ENCODE measurements at regions not wholly inside any gene's neighbourhood (a gene's known extent, or its start where the extent isn't known, plus 50 kb on each side); places are given as distances from the start of the nearest gene placed in this dataset.

DNA sequence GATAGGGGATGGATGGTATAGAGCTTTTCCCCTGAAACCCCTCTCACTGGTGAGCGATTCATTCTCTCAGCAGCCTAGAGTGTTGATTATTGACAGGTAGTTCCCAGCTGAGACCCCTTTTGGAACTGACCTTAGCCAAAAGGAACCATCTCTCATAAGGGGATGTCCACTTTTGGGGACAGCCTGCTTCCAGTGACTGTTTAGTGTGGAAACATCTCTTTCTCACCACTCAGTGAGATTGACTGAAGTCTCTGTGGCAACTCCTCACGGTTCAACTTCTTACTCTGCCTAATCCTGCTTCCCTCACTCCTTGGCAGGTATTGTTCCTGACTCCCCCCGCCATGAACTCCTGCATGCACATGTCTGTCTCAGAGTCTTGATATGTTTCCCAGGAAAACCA is 529.2 kb upstream of the ATP2B1 start (continued):
- TF ChIP-seq, protein P1, sequence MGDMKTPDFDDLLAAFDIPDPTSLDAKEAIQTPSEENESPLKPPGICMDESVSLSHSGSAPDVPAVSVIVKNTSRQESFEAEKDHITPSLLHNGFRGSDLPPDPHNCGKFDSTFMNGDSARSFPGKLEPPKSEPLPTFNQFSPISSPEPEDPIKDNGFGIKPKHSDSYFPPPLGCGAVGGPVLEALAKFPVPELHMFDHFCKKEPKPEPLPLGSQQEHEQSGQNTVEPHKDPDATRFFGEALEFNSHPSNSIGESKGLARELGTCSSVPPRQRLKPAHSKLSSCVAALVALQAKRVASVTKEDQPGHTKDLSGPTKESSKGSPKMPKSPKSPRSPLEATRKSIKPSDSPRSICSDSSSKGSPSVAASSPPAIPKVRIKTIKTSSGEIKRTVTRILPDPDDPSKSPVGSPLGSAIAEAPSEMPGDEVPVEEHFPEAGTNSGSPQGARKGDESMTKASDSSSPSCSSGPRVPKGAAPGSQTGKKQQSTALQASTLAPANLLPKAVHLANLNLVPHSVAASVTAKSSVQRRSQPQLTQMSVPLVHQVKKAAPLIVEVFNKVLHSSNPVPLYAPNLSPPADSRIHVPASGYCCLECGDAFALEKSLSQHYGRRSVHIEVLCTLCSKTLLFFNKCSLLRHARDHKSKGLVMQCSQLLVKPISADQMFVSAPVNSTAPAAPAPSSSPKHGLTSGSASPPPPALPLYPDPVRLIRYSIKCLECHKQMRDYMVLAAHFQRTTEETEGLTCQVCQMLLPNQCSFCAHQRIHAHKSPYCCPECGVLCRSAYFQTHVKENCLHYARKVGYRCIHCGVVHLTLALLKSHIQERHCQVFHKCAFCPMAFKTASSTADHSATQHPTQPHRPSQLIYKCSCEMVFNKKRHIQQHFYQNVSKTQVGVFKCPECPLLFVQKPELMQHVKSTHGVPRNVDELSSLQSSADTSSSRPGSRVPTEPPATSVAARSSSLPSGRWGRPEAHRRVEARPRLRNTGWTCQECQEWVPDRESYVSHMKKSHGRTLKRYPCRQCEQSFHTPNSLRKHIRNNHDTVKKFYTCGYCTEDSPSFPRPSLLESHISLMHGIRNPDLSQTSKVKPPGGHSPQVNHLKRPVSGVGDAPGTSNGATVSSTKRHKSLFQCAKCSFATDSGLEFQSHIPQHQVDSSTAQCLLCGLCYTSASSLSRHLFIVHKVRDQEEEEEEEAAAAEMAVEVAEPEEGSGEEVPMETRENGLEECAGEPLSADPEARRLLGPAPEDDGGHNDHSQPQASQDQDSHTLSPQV (IDR thresholded peaks at IDR 0.05), result no peak

DNA sequence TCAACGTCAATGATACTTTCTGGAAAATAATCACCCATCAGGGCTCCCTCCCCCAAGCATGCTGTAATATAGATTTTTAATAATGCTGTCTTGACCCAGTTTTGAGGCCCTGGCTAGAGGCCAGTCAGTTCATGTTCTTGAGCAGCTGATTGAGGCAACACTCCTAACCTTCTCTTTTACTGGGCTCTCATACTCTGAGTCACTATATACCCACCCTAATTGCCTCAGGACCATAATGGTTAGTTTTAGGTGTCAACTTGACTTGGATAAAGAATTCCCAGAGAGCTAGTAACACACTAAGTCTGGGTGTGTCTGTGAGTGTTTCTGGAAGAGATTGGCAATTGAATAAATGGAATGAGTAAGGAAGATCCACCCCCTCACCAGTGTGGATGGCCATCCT is 527.0 kb upstream of the ATP2B1 start:
- Histone ChIP-seq H3K79me2 (ENCODE audit: control insufficient read depth, insufficient read depth, low read length) (no peaks in the 10 kb centered on the region), H4K20me1 (ENCODE audit: control insufficient read depth, insufficient read depth) (no peaks in the 10 kb centered on the region), H3K36me3 (ENCODE audit: control insufficient read depth in 2 of 2, insufficient read depth in 2 of 2, low read length in 1 of 2) (no peaks in the 10 kb centered on the region), H3K4me3 (no peak overlapping the region), H3K9me3 (replicated peaks; ENCODE audit: control insufficient read depth, insufficient read depth, low read length) (no peaks in the 10 kb centered on the region; the same call in 2 of the 3 replicates), H3K4me2 (ENCODE audit: control insufficient read depth, insufficient read depth) (no peak overlapping the region), H3K27ac (ENCODE audit: control insufficient read depth, insufficient read depth) (no peak overlapping the region), H3K27me3 (replicated peaks in 1 of 2; ENCODE audit: control insufficient read depth in 2 of 2, insufficient read depth in 2 of 2, low read length in 1 of 2) (no peaks in the 10 kb centered on the region), H2AFZ (ENCODE audit: control insufficient read depth, low read depth, low read length) (no peak overlapping the region), H3K4me1 (ENCODE audit: control insufficient read depth, insufficient read depth, low read length) (no peaks in the 10 kb centered on the region), H3K9ac (ENCODE audit: control insufficient read depth, insufficient read depth, low read length) (no peak overlapping the region)
- RAD21 ChIA-PET (ENCODE audit: unreplicated experiment), result no interaction called here
- FAIRE-seq (no peak), ATAC-seq (no peak), DNase-seq (ENCODE audit: low read depth, low spot score) (no peak)
- CTCF ChIA-PET, result no interaction called here
- SMC1A ChIA-PET (ENCODE audit: uncharacterized antibody, unreplicated experiment), result interaction anchor here (0.7 kb wide), 1 partner anchor 62 kb away, joined by 4 read pairs; no protein-coding TSS in a partner anchor
- no TSS peak for BruUV-seq (replicated peaks)
- in situ Hi-C loops (cut with MboI) (no loop called here), intact Hi-C loops (cut with micrococcal nuclease; ENCODE audit: unreplicated experiment) (no loop called here)
- POLR2A ChIA-PET, result interaction anchor here (0.6 kb wide), 1 partner anchor 49 kb away, joined by 6 read pairs; no protein-coding TSS in a partner anchor
- WGBS (ENCODE audit: insufficient coverage, insufficient replicate concordance, low lambda C conversion rate, missing lambda C conversion rate), result 90% methylated on average over 1 of the region's 1 CpG
- TF ChIP-seq YBX1 (IDR thresholded peaks at IDR 0.05), result no peak
- TF ChIP-seq TCF3 (IDR thresholded peaks at IDR 0.05; ENCODE audit: borderline replicate concordance, insufficient read depth, low read depth, low read length), result no peak
- TF ChIP-seq FOXK2 (IDR thresholded peaks at IDR 0.05), result no peak
- TF ChIP-seq ETV6 (conservative IDR thresholded peaks at IDR 0.05 in 1 of 2, IDR thresholded peaks at IDR 0.05 in 1 of 2; ENCODE audit: borderline replicate concordance in 1 of 2, low read depth in 1 of 2), result no peak
- no peak for TF ChIP-seq RUNX3 (IDR thresholded peaks at IDR 0.05; ENCODE audit: low read length)
- TF ChIP-seq, protein P2, sequence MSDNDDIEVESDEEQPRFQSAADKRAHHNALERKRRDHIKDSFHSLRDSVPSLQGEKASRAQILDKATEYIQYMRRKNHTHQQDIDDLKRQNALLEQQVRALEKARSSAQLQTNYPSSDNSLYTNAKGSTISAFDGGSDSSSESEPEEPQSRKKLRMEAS (IDR thresholded peaks at IDR 0.05; ENCODE audit: low read depth, low read length), result no peak
- TF ChIP-seq, protein P3, sequence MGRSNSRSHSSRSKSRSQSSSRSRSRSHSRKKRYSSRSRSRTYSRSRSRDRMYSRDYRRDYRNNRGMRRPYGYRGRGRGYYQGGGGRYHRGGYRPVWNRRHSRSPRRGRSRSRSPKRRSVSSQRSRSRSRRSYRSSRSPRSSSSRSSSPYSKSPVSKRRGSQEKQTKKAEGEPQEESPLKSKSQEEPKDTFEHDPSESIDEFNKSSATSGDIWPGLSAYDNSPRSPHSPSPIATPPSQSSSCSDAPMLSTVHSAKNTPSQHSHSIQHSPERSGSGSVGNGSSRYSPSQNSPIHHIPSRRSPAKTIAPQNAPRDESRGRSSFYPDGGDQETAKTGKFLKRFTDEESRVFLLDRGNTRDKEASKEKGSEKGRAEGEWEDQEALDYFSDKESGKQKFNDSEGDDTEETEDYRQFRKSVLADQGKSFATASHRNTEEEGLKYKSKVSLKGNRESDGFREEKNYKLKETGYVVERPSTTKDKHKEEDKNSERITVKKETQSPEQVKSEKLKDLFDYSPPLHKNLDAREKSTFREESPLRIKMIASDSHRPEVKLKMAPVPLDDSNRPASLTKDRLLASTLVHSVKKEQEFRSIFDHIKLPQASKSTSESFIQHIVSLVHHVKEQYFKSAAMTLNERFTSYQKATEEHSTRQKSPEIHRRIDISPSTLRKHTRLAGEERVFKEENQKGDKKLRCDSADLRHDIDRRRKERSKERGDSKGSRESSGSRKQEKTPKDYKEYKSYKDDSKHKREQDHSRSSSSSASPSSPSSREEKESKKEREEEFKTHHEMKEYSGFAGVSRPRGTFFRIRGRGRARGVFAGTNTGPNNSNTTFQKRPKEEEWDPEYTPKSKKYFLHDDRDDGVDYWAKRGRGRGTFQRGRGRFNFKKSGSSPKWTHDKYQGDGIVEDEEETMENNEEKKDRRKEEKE (IDR thresholded peaks at IDR 0.05), result no peak
- TF ChIP-seq, protein P4, sequence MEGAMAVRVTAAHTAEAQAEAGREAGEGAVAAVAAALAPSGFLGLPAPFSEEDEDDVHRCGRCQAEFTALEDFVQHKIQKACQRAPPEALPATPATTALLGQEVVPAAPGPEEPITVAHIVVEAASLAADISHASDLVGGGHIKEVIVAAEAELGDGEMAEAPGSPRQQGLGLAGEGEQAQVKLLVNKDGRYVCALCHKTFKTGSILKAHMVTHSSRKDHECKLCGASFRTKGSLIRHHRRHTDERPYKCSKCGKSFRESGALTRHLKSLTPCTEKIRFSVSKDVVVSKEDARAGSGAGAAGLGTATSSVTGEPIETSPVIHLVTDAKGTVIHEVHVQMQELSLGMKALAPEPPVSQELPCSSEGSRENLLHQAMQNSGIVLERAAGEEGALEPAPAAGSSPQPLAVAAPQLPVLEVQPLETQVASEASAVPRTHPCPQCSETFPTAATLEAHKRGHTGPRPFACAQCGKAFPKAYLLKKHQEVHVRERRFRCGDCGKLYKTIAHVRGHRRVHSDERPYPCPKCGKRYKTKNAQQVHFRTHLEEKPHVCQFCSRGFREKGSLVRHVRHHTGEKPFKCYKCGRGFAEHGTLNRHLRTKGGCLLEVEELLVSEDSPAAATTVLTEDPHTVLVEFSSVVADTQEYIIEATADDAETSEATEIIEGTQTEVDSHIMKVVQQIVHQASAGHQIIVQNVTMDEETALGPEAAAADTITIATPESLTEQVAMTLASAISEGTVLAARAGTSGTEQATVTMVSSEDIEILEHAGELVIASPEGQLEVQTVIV (IDR thresholded peaks at IDR 0.05; ENCODE audit: borderline replicate concordance, partially characterized antibody), result no peak
- no peak for TF ChIP-seq ZNF274 (IDR thresholded peaks at IDR 0.05; ENCODE audit: insufficient read depth, insufficient read length)

Measured in GM12878 (cell line).